SK-N-SH (cell line): ENCODE measurements at regions not wholly inside any gene's neighbourhood (a gene's known extent, or its start where the extent isn't known, plus 50 kb on each side); places are given as distances from the start of the nearest gene placed in this dataset.

Experiments
- CTCF ChIA-PET: fragments of 300-600, 350-600 bp; formaldehyde crosslinking; extraction: SDS; loops from one replicate; lab custom pipeline; 2021; lab: Yijun Ruan, JAX
- POLR2A ChIA-PET: fragments of 350-600 bp; sonication (Branson Sonifier 250); formaldehyde crosslinking; extraction: SDS; loops from one replicate; lab custom pipeline; 2020; ENCODE audit warnings: antibody characterized with exemption, inconsistent platforms; lab: Yijun Ruan, JAX
- DNase-seq: peaks from one replicate; pipeline ENCODE4 v3.0.0; 2012
- H2AFZ ChIP-seq: fragments of 200-600 bp; sonication (generic); 2 replicates; pipeline ENCODE4 v1.8.1; 2016; ENCODE audit warnings: antibody characterized with exemption, mild to moderate bottlenecking, low read depth
- H3F3A ChIP-seq: fragments of 200-600 bp; sonication (generic); replicated peaks from 2 replicates; pipeline ENCODE3; 2016; ENCODE audit warnings: antibody characterized with exemption, mild to moderate bottlenecking; ENCODE audit not compliant: insufficient read depth
- H3K27ac ChIP-seq, 2 experiments: fragments of 200-500 bp in 1 of 2; fragments of 200-600 bp in 1 of 2; sonication (Bioruptor generic) in 1 of 2; sonication (generic), shearing (Covaris generic) in 1 of 2; 2 replicates each; pipeline versions ENCODE4 v1.5.1 to v1.6.1; 2014 to 2016; ENCODE audit warnings: low read depth in 2 of 2, inconsistent platforms in 1 of 2, low read length in 1 of 2, mild to moderate bottlenecking in 1 of 2, mixed read lengths in 1 of 2
- H3K27me3 ChIP-seq: fragments of 200-600 bp; sonication (generic), shearing (Covaris generic); 2 replicates; pipeline ENCODE4 v1.6.1; 2016; ENCODE audit warnings: mixed run types; ENCODE audit not compliant: insufficient read depth
- H3K36me3 ChIP-seq, 2 experiments: fragments of 200-500 bp in 1 of 2; fragments of 200-600 bp in 1 of 2; sonication (Bioruptor generic) in 1 of 2; sonication (generic) in 1 of 2; replicated peaks in 1 of 2; 2 replicates each; pipeline versions ENCODE3 to v1.5.1; 2014 to 2016; ENCODE audit warnings: low read length in 1 of 2, mild to moderate bottlenecking in 1 of 2; ENCODE audit not compliant: insufficient read depth in 2 of 2, control insufficient read depth in 1 of 2
- H3K4me1 ChIP-seq, 2 experiments: fragments of 200-500 bp in 1 of 2; fragments of 200-600 bp in 1 of 2; sonication (Bioruptor generic) in 1 of 2; sonication (generic), shearing (Covaris generic) in 1 of 2; 2 replicates each; pipeline versions ENCODE4 v1.5.1 to v1.6.1; 2014 to 2016; ENCODE audit warnings: low read depth in 1 of 2, low read length in 1 of 2, mixed run types in 1 of 2; ENCODE audit not compliant: insufficient read depth in 2 of 2, control insufficient read depth in 1 of 2
- H3K4me2 ChIP-seq: fragments of 200-600 bp; sonication (generic), shearing (Covaris generic); 2 replicates; pipeline ENCODE4 v1.6.1; 2017; ENCODE audit warnings: mixed run types
- H3K4me3 ChIP-seq, 2 experiments: fragments of 200-500 bp in 1 of 2; fragments of 200-600 bp in 1 of 2; sonication (Bioruptor generic) in 1 of 2; sonication (generic), shearing (Covaris generic) in 1 of 2; 2 replicates each; pipeline versions ENCODE4 v1.5.1 to v1.8.1; 2014 to 2016; ENCODE audit warnings: low read depth in 2 of 2, inconsistent platforms in 1 of 2, low read length in 1 of 2, mild to moderate bottlenecking in 1 of 2, mixed read lengths in 1 of 2, moderate library complexity in 1 of 2
- H3K79me2 ChIP-seq: fragments of 200-600 bp; sonication (generic); 2 replicates; pipeline ENCODE4 v1.8.1; 2017; ENCODE audit warnings: mild to moderate bottlenecking; ENCODE audit not compliant: insufficient read depth
- H3K9ac ChIP-seq: fragments of 200-600 bp; sonication (generic); 2 replicates; pipeline ENCODE4 v1.6.1; 2017; ENCODE audit warnings: mixed run types
- H3K9me2 ChIP-seq: fragments of 200-600 bp; sonication (generic); 2 replicates; pipeline ENCODE4 v1.6.1; 2017; ENCODE audit warnings: mixed run types
- H3K9me3 ChIP-seq: fragments of 200-600 bp; sonication (generic); 2 replicates; pipeline ENCODE4 v1.6.1; 2017; ENCODE audit warnings: mixed run types, mild to moderate bottlenecking, moderate library complexity
- H4K20me1 ChIP-seq: fragments of 200-600 bp; sonication (generic); 2 replicates; pipeline ENCODE4 v1.6.1; 2017; ENCODE audit warnings: mild to moderate bottlenecking, mixed run types; ENCODE audit not compliant: insufficient read depth
- CHD2 ChIP-seq: fragments of 150-350 bp; IDR thresholded peaks from 2 replicates; pipeline ENCODE4 v1.6.1; 2018; ENCODE audit warnings: low read length; ENCODE audit not compliant: partially characterized antibody
- EP300 ChIP-seq, 2 experiments: IDR thresholded peaks; 2 replicates each; pipeline versions ENCODE4 v1.4.0 to v1.6.1; 2012; ENCODE audit warnings: borderline replicate concordance in 1 of 2, low read depth in 1 of 2, low read length in 1 of 2
- EZH2phosphoT487 ChIP-seq: fragments of 200-600 bp; sonication (generic); IDR thresholded peaks from 2 replicates; pipeline ENCODE4 v1.6.1; 2017; ENCODE audit warnings: low read depth, mixed run types, mild to moderate bottlenecking, antibody characterized with exemption, moderate library complexity, borderline replicate concordance
- GATA2 ChIP-seq: sonication (generic); formaldehyde crosslinking; IDR thresholded peaks from 2 replicates; pipeline ENCODE4 v1.5.0; 2020; ENCODE audit warnings: mild to moderate bottlenecking, missing genetic modification reagents
- NFIC ChIP-seq: IDR thresholded peaks from 2 replicates; pipeline ENCODE4 v1.4.0; 2012; ENCODE audit warnings: borderline replicate concordance
- POLR2AphosphoS5 ChIP-seq: IDR thresholded peaks from 2 replicates; pipeline ENCODE4 v1.6.1; 2012; ENCODE audit warnings: low read depth, low read length
- RCOR1 ChIP-seq: fragments of 150-350 bp; IDR thresholded peaks from 2 replicates; pipeline ENCODE4 v1.6.1; 2017; ENCODE audit warnings: antibody characterized with exemption, low read length
- TAF1 ChIP-seq: IDR thresholded peaks from 2 replicates; pipeline ENCODE4 v1.6.1; 2012; ENCODE audit warnings: low read depth, mild to moderate bottlenecking, low read length, moderate library complexity, borderline replicate concordance
- USF1 ChIP-seq: IDR thresholded peaks from 2 replicates; pipeline ENCODE4 v1.4.0; 2012; ENCODE audit warnings: low read depth, borderline replicate concordance
- ZBTB33 ChIP-seq: IDR thresholded peaks from 2 replicates; pipeline ENCODE4 v1.4.0; 2012; ENCODE audit warnings: low read depth, borderline replicate concordance
- WGBS: methylation state at CpG from one replicate; pipeline ENCODE4 v1.1.6; 2017; ENCODE audit warnings: low lambda C conversion rate; 5-methylcytosine and 5-hydroxymethylcytosine counted together

- Histone ChIP-seq H3K4me2 (no peak overlapping the region), H3K4me3 (no peak overlapping the region), H3K9me2 (no peaks in the 10 kb centered on the region), H4K20me1 (no peaks in the 10 kb centered on the region), H3K36me3 (no peaks in the 10 kb centered on the region), H3K4me1 (peaks cover 0 to 6% of the 10 kb centered on the region in 2 experiments; a peak in 2 of 4 replicates), H3F3A (no peaks in the 10 kb centered on the region), H3K9me3 (no peaks in the 10 kb centered on the region), H2AFZ (no peak overlapping the region), H3K27ac (peak overlapping the region in 1 of 2 experiments; percentile 71; a peak in 2 of 4 replicates), H3K27me3 (no peaks in the 10 kb centered on the region), H3K9ac (no peak overlapping the region), H3K79me2 (no peaks in the 10 kb centered on the region)
- peak; percentile 31 for DNase-seq
- 7% methylated on average over 1 of the region's 1 CpG for WGBS
- peak in 1 of 2 experiments; percentile 76; a peak in 2 of 4 replicates for TF ChIP-seq EP300 (IDR thresholded peaks at IDR 0.05; ENCODE audit: borderline replicate concordance in 1 of 2, low read depth in 1 of 2, low read length in 1 of 2)
- peak; percentile 76; the same call in 1 of the 2 replicates for TF ChIP-seq RCOR1
- no peak for TF ChIP-seq EZH2phosphoT487
- TF ChIP-seq ZBTB33: no peak
- peak; percentile 30 for TF ChIP-seq CHD2
- TF ChIP-seq TAF1: no peak
- peak; percentile 83 for TF ChIP-seq GATA2
- ChIA-PET CTCF (interaction anchor here (0.7 to 1.7 kb wide), 4 partner anchors 11 to 283 kb away, joined by 3 to 7 read pairs (median 4); no protein-coding TSS in a partner anchor), POLR2A (no interaction called here)
These were observed 174.5 kb upstream of the POC5 start for GRCh38 chr5:75891736-75892135.

GRCh38 chr5:75891020-75891419, 173.8 kb upstream of the POC5 start:
- Histone ChIP-seq H3K9me2 (no peaks in the 10 kb centered on the region), H3K79me2 (no peaks in the 10 kb centered on the region), H3K27ac (peak overlapping the region in 1 of 2 experiments; percentile 71; a peak in 2 of 4 replicates), H2AFZ (no peak overlapping the region), H3K27me3 (no peaks in the 10 kb centered on the region), H3K36me3 (no peaks in the 10 kb centered on the region), H3K9ac (no peak overlapping the region), H3K4me1 (peaks cover 0 to 6% of the 10 kb centered on the region in 2 experiments; a peak in 2 of 4 replicates), H3K4me3 (no peak overlapping the region), H3K4me2 (no peak overlapping the region), H3F3A (no peaks in the 10 kb centered on the region), H3K9me3 (no peaks in the 10 kb centered on the region), H4K20me1 (no peaks in the 10 kb centered on the region)
- no peak for TF ChIP-seq POLR2AphosphoS5
- TF ChIP-seq RCOR1: no peak
- TF ChIP-seq NFIC: no peak
- no peak for TF ChIP-seq USF1
- 4% methylated on average over 1 of the region's 1 CpG for whole genome bisulfite sequencing
- POLR2A ChIA-PET: interaction anchor here (1.2 kb wide), 1 partner anchor 194 kb away, joined by 3 read pairs; no protein-coding TSS in a partner anchor
- no peak for DNase-seq
- CTCF ChIA-PET: interaction anchor here (1.4 to 1.7 kb wide), 2 partner anchors 194 to 284 kb away, joined by 6 to 7 read pairs; no protein-coding TSS in a partner anchor
